OCI-LY7 (cell line): ENCODE measurements at regions not wholly inside any gene's neighbourhood (a gene's known extent, or its start where the extent isn't known, plus 50 kb on each side); places are given as distances from the start of the nearest gene placed in this dataset.

Experiments
- CTCF ChIP-seq: fragments of 200-600 bp; sonication (generic); conservative IDR thresholded peaks from 2 replicates; pipeline ENCODE4 v1.5.1; 2014; ENCODE audit warnings: mild to moderate bottlenecking, antibody characterized with exemption, low read length, moderate library complexity, mixed read lengths
- EZH2phosphoT487 ChIP-seq: fragments of 200-600 bp; sonication (generic); IDR thresholded peaks from 2 replicates; pipeline ENCODE4 v1.6.1; 2018; ENCODE audit warnings: low read depth, borderline replicate concordance, mild to moderate bottlenecking, mixed run types, antibody characterized with exemption, low read length, moderate library complexity, mixed read lengths

DNA sequence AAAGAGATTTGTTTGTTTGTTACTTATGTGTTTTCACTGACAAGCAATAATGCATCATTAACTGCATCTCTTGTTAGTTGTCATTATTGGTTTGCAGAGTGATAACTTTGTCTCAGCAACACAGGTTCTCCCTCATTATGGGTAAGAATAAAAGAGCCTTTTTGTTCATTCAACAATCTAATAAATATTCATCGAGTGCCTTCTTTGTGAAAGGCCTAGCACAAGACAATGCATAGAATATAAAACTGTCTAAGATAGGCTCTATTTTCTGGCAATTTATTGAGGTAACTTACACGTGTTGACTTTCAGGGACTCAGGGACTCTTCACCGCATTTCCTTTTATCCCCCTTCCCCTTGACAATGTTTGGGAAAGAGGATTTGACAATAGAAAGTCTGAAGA is 95.5 kb upstream of the KRR1 start:
- TF ChIP-seq CTCF (no peak), EZH2phosphoT487 (no peak)
